Keratinocyte (primary cell): ENCODE measurements at regions not wholly inside any gene's neighbourhood (a gene's known extent, or its start where the extent isn't known, plus 50 kb on each side); places are given as distances from the start of the nearest gene placed in this dataset.

Source experiments
- EZH2 ChIP-seq: IDR thresholded peaks from one replicate; pipeline ENCODE4 v1.6.1; 2012; ENCODE audit warnings: inconsistent platforms, mild to moderate bottlenecking, low read length, moderate library complexity
- TF ChIP-seq, protein P1 (sequence below), 3 experiments: IDR thresholded peaks in 1 of 3; conservative IDR thresholded peaks in 1 of 3; optimal IDR thresholded peaks in 1 of 3; 2 replicates in 2 of 3; 3 replicates in 1 of 3; pipeline versions ENCODE3 to v1.5.1; 2011; ENCODE audit warnings: low read length in 3 of 3, mild to moderate bottlenecking in 3 of 3, moderate library complexity in 2 of 3, control low read depth in 1 of 3, inconsistent platforms in 1 of 3; ENCODE audit not compliant: insufficient read depth in 2 of 3; ENCODE audit errors: extremely low read depth in 1 of 3

DNA sequence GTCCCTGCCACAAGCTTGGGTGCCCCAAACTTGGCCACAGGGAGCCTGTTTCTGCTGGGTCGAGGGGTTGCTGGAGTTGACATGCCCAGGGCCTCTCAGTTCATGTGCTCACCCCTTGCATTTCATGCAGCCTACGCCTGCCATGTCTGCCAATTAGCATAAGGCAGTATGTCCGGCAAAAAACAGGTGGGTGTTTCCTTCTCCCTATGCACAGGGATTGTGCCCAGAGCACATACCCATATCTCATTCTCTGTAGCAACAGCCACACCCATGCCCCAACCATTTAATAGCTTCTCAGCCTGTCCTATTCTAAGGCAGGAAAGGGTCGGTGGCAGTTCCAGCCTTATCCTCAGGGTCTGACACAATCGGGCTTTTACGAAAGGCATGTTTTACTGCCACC, 340.4 kb upstream of the ASIC2 start:
- TF ChIP-seq, protein P1, sequence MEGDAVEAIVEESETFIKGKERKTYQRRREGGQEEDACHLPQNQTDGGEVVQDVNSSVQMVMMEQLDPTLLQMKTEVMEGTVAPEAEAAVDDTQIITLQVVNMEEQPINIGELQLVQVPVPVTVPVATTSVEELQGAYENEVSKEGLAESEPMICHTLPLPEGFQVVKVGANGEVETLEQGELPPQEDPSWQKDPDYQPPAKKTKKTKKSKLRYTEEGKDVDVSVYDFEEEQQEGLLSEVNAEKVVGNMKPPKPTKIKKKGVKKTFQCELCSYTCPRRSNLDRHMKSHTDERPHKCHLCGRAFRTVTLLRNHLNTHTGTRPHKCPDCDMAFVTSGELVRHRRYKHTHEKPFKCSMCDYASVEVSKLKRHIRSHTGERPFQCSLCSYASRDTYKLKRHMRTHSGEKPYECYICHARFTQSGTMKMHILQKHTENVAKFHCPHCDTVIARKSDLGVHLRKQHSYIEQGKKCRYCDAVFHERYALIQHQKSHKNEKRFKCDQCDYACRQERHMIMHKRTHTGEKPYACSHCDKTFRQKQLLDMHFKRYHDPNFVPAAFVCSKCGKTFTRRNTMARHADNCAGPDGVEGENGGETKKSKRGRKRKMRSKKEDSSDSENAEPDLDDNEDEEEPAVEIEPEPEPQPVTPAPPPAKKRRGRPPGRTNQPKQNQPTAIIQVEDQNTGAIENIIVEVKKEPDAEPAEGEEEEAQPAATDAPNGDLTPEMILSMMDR (optimal IDR thresholded peaks at IDR 0.05 in 1 of 3, IDR thresholded peaks at IDR 0.05 in 1 of 3, conservative IDR thresholded peaks at IDR 0.05 in 1 of 3; ENCODE audit: extremely low read depth in 1 of 3, insufficient read depth in 2 of 3, low read length in 3 of 3), result no peak
- no peak for TF ChIP-seq EZH2
